ENCODE measurements at regions not wholly inside any gene's neighbourhood (a gene's known extent, or its start where the extent isn't known, plus 50 kb on each side); places are given as distances from the start of the nearest gene placed in this dataset.

GRCh38 chr2:239905884-239906654, 119.1 kb downstream of the NDUFA10 start:
- DNase-seq (ENCODE audit: low spot score) (no peak), FAIRE-seq (no peak)

- FAIRE-seq (no peak), DNase-seq (ENCODE audit: low spot score) (no peak)
Measured at GRCh38 chr2:239905306-239905705, 119.8 kb downstream of the NDUFA10 start.

GRCh38 chr2:239904496-239904895, 120.6 kb downstream of the NDUFA10 start:
- no peak for FAIRE-seq
- DNase-seq (ENCODE audit: low spot score) = no peak

- no peak for FAIRE-seq
Measured at GRCh38 chr2:239903803-239904202, 121.3 kb downstream of the NDUFA10 start.

GRCh38 chr2:239903210-239903609, 121.9 kb downstream of the NDUFA10 start:
- FAIRE-seq = peak; percentile 23
- DNase-seq (ENCODE audit: low spot score) = no peak

More at GRCh38 chr2:239903803-239904202, 121.3 kb downstream of the NDUFA10 start:
- DNase-seq (ENCODE audit: low spot score) = no peak

GRCh38 chr2:239902749-239903201, 122.4 kb downstream of the NDUFA10 start:
- FAIRE-seq (peak; percentile 9), DNase-seq (ENCODE audit: low spot score) (peak; percentile 43)

- DNase-seq (ENCODE audit: low spot score) = no peak
- no peak for FAIRE-seq
Measured at GRCh38 chr2:239898292-239898925, 126.7 kb downstream of the NDUFA10 start.

- DNase-seq (ENCODE audit: low spot score) (no peak), FAIRE-seq (no peak)
Measured at GRCh38 chr2:239897596-239898235, 127.4 kb downstream of the NDUFA10 start.

- FAIRE-seq (no peak), DNase-seq (ENCODE audit: low spot score) (no peak)
Measured at GRCh38 chr2:239896075-239896474, 129.1 kb downstream of the NDUFA10 start.

GRCh38 chr2:239895669-239896068, 129.5 kb downstream of the NDUFA10 start:
- no peak for FAIRE-seq
- DNase-seq (ENCODE audit: low spot score) = no peak

- FAIRE-seq = no peak
- no peak for DNase-seq (ENCODE audit: low spot score)
Measured at GRCh38 chr2:239895116-239895515, 130.0 kb downstream of the NDUFA10 start.

- FAIRE-seq = no peak
Measured at GRCh38 chr2:239894276-239894675, 130.9 kb downstream of the NDUFA10 start.

GRCh38 chr2:239893236-239893515, 132.0 kb downstream of the NDUFA10 start:
- FAIRE-seq = no peak
- DNase-seq (ENCODE audit: low spot score) = no peak

More at GRCh38 chr2:239894276-239894675, 130.9 kb downstream of the NDUFA10 start:
- DNase-seq (ENCODE audit: low spot score) = no peak

GRCh38 chr2:239892441-239893235, 132.5 kb downstream of the NDUFA10 start:
- DNase-seq (ENCODE audit: low spot score) (no peak), FAIRE-seq (no peak)

- DNase-seq (ENCODE audit: low spot score) (no peak), FAIRE-seq (no peak)
Measured at GRCh38 chr2:239891698-239892097, 133.4 kb downstream of the NDUFA10 start.

- no peak for FAIRE-seq
- no peak for DNase-seq (ENCODE audit: low spot score)
Measured at GRCh38 chr2:239890206-239890746, 134.9 kb downstream of the NDUFA10 start.

- DNase-seq (ENCODE audit: low spot score) (no peak), FAIRE-seq (no peak)
Measured at GRCh38 chr2:239889641-239890121, 135.5 kb downstream of the NDUFA10 start.

GRCh38 chr2:239887604-239888003, 137.5 kb downstream of the NDUFA10 start:
- no peak for FAIRE-seq
- no peak for DNase-seq (ENCODE audit: low spot score)

GRCh38 chr2:239886781-239887180, 138.4 kb downstream of the NDUFA10 start:
- DNase-seq (ENCODE audit: low spot score) (no peak), FAIRE-seq (no peak)

GRCh38 chr2:239884875-239885274, 140.3 kb downstream of the NDUFA10 start:
- no peak for DNase-seq (ENCODE audit: low spot score)
- FAIRE-seq = no peak

GRCh38 chr2:239884051-239884405, 141.1 kb downstream of the NDUFA10 start:
- DNase-seq (ENCODE audit: low spot score) (no peak), FAIRE-seq (no peak)
